DOHH2 (cell line): ENCODE measurements at regions not wholly inside any gene's neighbourhood (a gene's known extent, or its start where the extent isn't known, plus 50 kb on each side); places are given as distances from the start of the nearest gene placed in this dataset.

ENCODE experiments used
- H3F3A ChIP-seq: fragments of 200-600 bp; sonication (generic), shearing (Covaris generic); 2 replicates; pipeline ENCODE4 v1.6.0; 2016; ENCODE audit warnings: antibody characterized with exemption, mild to moderate bottlenecking; ENCODE audit not compliant: control insufficient read depth, insufficient read depth
- H3K27ac ChIP-seq: fragments of 200-600 bp; sonication (generic); 2 replicates; pipeline ENCODE4 v1.5.1; 2014; ENCODE audit warnings: low read depth, mild to moderate bottlenecking, low read length, moderate library complexity
- H3K27me3 ChIP-seq: fragments of 200-600 bp; sonication (generic); 2 replicates; pipeline ENCODE4 v1.6.1; 2014; ENCODE audit warnings: mild to moderate bottlenecking, low read length, mixed read lengths; ENCODE audit not compliant: control insufficient read depth
- H3K36me3 ChIP-seq: fragments of 200-600 bp; sonication (generic); 2 replicates; pipeline ENCODE4 v1.6.1; 2014; ENCODE audit warnings: mild to moderate bottlenecking, low read length, moderate library complexity, mixed read lengths; ENCODE audit not compliant: control insufficient read depth
- H3K4me1 ChIP-seq: fragments of 200-600 bp; sonication (generic); 2 replicates; pipeline ENCODE4 v1.6.1; 2014; ENCODE audit warnings: mild to moderate bottlenecking, low read length, mixed read lengths; ENCODE audit not compliant: control insufficient read depth
- H3K4me2 ChIP-seq: fragments of 200-600 bp; sonication (generic); 2 replicates; pipeline ENCODE4 v1.6.0; 2014; ENCODE audit warnings: mild to moderate bottlenecking, low read length, moderate library complexity
- H3K4me3 ChIP-seq: fragments of 200-600 bp; sonication (generic); 2 replicates; pipeline ENCODE4 v1.5.1; 2014; ENCODE audit warnings: mild to moderate bottlenecking, low read length, mixed read lengths
- H3K79me2 ChIP-seq: fragments of 200-600 bp; sonication (generic); 2 replicates; pipeline ENCODE4 v1.6.1; 2014; ENCODE audit warnings: mild to moderate bottlenecking, low read length, mixed read lengths; ENCODE audit not compliant: control insufficient read depth
- H3K9me2 ChIP-seq: fragments of 200-600 bp; sonication (generic); replicated peaks from 2 replicates; pipeline ENCODE4 v1.6.1; 2014; ENCODE audit warnings: mild to moderate bottlenecking, low read length, mixed read lengths; ENCODE audit not compliant: control insufficient read depth
- H3K9me3 ChIP-seq: fragments of 200-600 bp; sonication (generic); 2 replicates; pipeline ENCODE4 v1.6.1; 2014; ENCODE audit warnings: antibody characterized with exemption, low read length, mixed read lengths; ENCODE audit not compliant: control insufficient read depth, insufficient read depth
- H4K20me1 ChIP-seq: fragments of 200-600 bp; sonication (generic); 2 replicates; pipeline ENCODE4 v1.6.0; 2014; ENCODE audit warnings: low read depth, mild to moderate bottlenecking, antibody characterized with exemption, low read length, moderate library complexity; ENCODE audit not compliant: control insufficient read depth, insufficient read depth
- EZH2phosphoT487 ChIP-seq: fragments of 200-600 bp; sonication (generic); IDR thresholded peaks from 2 replicates; pipeline ENCODE4 v1.6.1; 2017; ENCODE audit warnings: borderline replicate concordance, mild to moderate bottlenecking, antibody characterized with exemption, low read length, moderate library complexity, mixed read lengths
- TF ChIP-seq, protein P1 (sequence below): fragments of 200-600 bp; sonication (generic); IDR thresholded peaks from one replicate; pipeline ENCODE4 v1.5.1; 2014; ENCODE audit warnings: antibody characterized with exemption, mild to moderate bottlenecking, low read depth, low read length; ENCODE audit not compliant: poor library complexity, severe bottlenecking

GRCh38 chr10:57743711-57744110 lies 524.0 kb downstream of the IPMK start:
- Histone ChIP-seq H3K79me2 (no peaks in the 10 kb centered on the region), H3K36me3 (no peaks in the 10 kb centered on the region), H3K4me3 (no peak overlapping the region), H3K9me2 (no peaks in the 10 kb centered on the region), H3K27me3 (no peaks in the 10 kb centered on the region), H3K9me3 (no peaks in the 10 kb centered on the region), H4K20me1 (no peaks in the 10 kb centered on the region), H3K27ac (no peak overlapping the region), H3F3A (no peaks in the 10 kb centered on the region), H3K4me2 (no peak overlapping the region), H3K4me1 (no peaks in the 10 kb centered on the region)
- TF ChIP-seq EZH2phosphoT487 = no peak
- TF ChIP-seq, protein P1, sequence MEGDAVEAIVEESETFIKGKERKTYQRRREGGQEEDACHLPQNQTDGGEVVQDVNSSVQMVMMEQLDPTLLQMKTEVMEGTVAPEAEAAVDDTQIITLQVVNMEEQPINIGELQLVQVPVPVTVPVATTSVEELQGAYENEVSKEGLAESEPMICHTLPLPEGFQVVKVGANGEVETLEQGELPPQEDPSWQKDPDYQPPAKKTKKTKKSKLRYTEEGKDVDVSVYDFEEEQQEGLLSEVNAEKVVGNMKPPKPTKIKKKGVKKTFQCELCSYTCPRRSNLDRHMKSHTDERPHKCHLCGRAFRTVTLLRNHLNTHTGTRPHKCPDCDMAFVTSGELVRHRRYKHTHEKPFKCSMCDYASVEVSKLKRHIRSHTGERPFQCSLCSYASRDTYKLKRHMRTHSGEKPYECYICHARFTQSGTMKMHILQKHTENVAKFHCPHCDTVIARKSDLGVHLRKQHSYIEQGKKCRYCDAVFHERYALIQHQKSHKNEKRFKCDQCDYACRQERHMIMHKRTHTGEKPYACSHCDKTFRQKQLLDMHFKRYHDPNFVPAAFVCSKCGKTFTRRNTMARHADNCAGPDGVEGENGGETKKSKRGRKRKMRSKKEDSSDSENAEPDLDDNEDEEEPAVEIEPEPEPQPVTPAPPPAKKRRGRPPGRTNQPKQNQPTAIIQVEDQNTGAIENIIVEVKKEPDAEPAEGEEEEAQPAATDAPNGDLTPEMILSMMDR = no peak

DNA sequence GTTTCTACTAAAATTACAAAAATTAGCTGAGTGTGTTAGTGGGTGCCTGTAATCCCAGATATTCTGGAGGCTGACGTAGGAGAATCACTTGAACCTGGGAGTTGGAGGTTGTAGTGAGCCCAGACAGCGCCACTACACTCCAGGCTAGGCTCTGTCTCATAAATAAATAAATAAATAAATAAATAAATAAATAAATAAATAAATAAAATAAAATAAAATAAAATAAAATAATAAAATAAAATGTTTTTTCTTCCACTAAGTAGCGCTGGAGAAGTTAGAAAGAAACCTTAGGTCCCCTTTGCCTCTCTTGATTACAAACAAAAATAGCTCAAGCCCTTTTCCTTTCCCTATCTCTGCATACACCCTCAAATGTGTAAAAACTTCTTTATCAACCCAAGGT lies 525.9 kb downstream of the IPMK start:
- Histone ChIP-seq H3K9me2 (no peaks in the 10 kb centered on the region), H4K20me1 (no peaks in the 10 kb centered on the region), H3K4me2 (no peak overlapping the region), H3K9me3 (no peaks in the 10 kb centered on the region), H3K36me3 (no peaks in the 10 kb centered on the region), H3K27ac (no peak overlapping the region), H3F3A (no peaks in the 10 kb centered on the region), H3K4me3 (no peak overlapping the region), H3K4me1 (no peaks in the 10 kb centered on the region), H3K79me2 (no peaks in the 10 kb centered on the region), H3K27me3 (no peaks in the 10 kb centered on the region)
- TF ChIP-seq, protein P1 = no peak
- no peak for TF ChIP-seq EZH2phosphoT487

DNA sequence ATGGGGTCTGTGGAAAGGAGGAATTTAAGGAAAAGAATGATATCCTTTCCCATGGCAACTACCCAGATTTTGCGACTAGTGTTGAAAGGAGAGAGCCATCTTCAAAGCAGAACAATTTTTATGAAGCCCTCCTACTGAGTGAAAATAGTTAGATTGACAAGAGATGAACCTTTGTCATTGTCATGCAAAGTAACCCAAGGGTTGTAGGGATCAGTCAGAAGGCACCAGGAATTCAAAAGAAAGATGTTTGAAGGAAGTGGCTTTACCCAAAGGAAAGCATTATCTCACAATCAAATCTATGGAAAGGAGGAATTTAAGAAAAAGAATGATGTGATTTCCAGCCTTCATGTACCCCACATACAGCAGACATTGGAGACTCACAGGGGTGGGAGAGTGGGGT lies 544.4 kb downstream of the IPMK start:
- TF ChIP-seq, protein P1 = no peak
- no peak for TF ChIP-seq EZH2phosphoT487
- no peaks in the 10 kb centered on the region for H3K79me2 ChIP-seq
- no peaks in the 10 kb centered on the region for H4K20me1 ChIP-seq
- no peaks in the 10 kb centered on the region for H3K9me3 ChIP-seq
- H3K4me2 ChIP-seq = no peak overlapping the region
- no peak overlapping the region for H3K4me3 ChIP-seq
- H3K36me3 ChIP-seq = no peaks in the 10 kb centered on the region
- no peaks in the 10 kb centered on the region for H3K27me3 ChIP-seq
- no peaks in the 10 kb centered on the region for H3K9me2 ChIP-seq
- no peaks in the 10 kb centered on the region for H3F3A ChIP-seq
- H3K27ac ChIP-seq = no peak overlapping the region
- no peaks in the 10 kb centered on the region for H3K4me1 ChIP-seq

GRCh38 chr10:57716884-57717283 lies 550.8 kb downstream of the IPMK start:
- H3K27ac ChIP-seq = no peak overlapping the region
- H3K9me2 ChIP-seq = no peaks in the 10 kb centered on the region
- no peak overlapping the region for H3K4me2 ChIP-seq
- no peak overlapping the region for H3K4me3 ChIP-seq
- no peaks in the 10 kb centered on the region for H3K9me3 ChIP-seq
- no peaks in the 10 kb centered on the region for H3K4me1 ChIP-seq
- H4K20me1 ChIP-seq = no peaks in the 10 kb centered on the region
- no peaks in the 10 kb centered on the region for H3K27me3 ChIP-seq
- TF ChIP-seq, protein P1 = no peak
- no peak for TF ChIP-seq EZH2phosphoT487
- H3K79me2 ChIP-seq = no peaks in the 10 kb centered on the region
- no peaks in the 10 kb centered on the region for H3F3A ChIP-seq
- no peaks in the 10 kb centered on the region for H3K36me3 ChIP-seq
